WTC11 (cell line): ENCODE measurements at regions not wholly inside any gene's neighbourhood (a gene's known extent, or its start where the extent isn't known, plus 50 kb on each side); places are given as distances from the start of the nearest gene placed in this dataset.
"Not testable (repeated sequence)": the region's sequence is repeated elsewhere in the genome, so short reads cannot be mapped to it uniquely, and the experiment has no call there.

Experiments used
- ATAC-seq: fragments of 200-7000 bp; cut with Tn5 transposase; 2 replicates; pipeline ENCODE4 v1.10.0; 2021; ENCODE audit warnings: mild to moderate bottlenecking, moderate library complexity
- CTCF ChIA-PET: fragments of 300-600 bp; sonication (Branson Sonifier 250); formaldehyde crosslinking; loops from one replicate; lab custom pipeline; 2021; ENCODE audit warnings: antibody characterized with exemption; lab: Charles Lee
- POLR2A ChIA-PET: fragments of 350-600 bp; sonication (Branson Sonifier 250); formaldehyde crosslinking; loops from one replicate; lab custom pipeline; 2021; ENCODE audit warnings: antibody characterized with exemption; lab: Charles Lee
- DNase-seq: peaks from one replicate; pipeline ENCODE4 v3.0.0; 2021; ENCODE audit warnings: low spot score
- H3K27ac Mint-ChIP-seq: 2 replicates; pipeline ENCODE4 v1.8.0; 2021; ENCODE audit warnings: mixed read lengths
- H3K27me3 Mint-ChIP-seq: 2 replicates; pipeline ENCODE4 v1.8.0; 2021; ENCODE audit warnings: low read depth, mild to moderate bottlenecking, moderate library complexity, mixed read lengths
- H3K36me3 Mint-ChIP-seq: 2 replicates; pipeline ENCODE4 v1.8.0; 2021; ENCODE audit warnings: mixed read lengths
- H3K4me1 Mint-ChIP-seq: 2 replicates; pipeline ENCODE4 v1.8.0; 2022; ENCODE audit warnings: mixed read lengths
- H3K4me3 Mint-ChIP-seq: 2 replicates; pipeline ENCODE4 v1.8.0; 2021; ENCODE audit warnings: mild to moderate bottlenecking, moderate library complexity, mixed read lengths
- H3K9me3 Mint-ChIP-seq: 2 replicates; pipeline ENCODE4 v1.8.0; 2021; ENCODE audit warnings: mixed read lengths
- CREM ChIP-seq: sonication (generic); formaldehyde crosslinking; IDR thresholded peaks from 2 replicates; pipeline ENCODE4 v1.8.1; 2022; ENCODE audit warnings: mild to moderate bottlenecking, missing genetic modification reagents, moderate library complexity
- CTCF ChIP-seq: fragments of 200-600 bp; IDR thresholded peaks from 2 replicates; pipeline ENCODE4 v1.8.0; 2022; ENCODE audit warnings: antibody characterized with exemption
- FOXK1 ChIP-seq: sonication (generic); formaldehyde crosslinking; IDR thresholded peaks from 2 replicates; pipeline ENCODE4 v1.8.0; 2022; ENCODE audit warnings: mild to moderate bottlenecking, moderate library complexity, missing genetic modification reagents
- GRHL2 ChIP-seq: fragments of 250-450 bp; sonication (Bioruptor Pico); IDR thresholded peaks from 2 replicates; pipeline ENCODE4 v1.8.0; 2022; ENCODE audit warnings: mild to moderate bottlenecking, moderate library complexity; ENCODE audit not compliant: insufficient replicate concordance, severe bottlenecking
- GTF2I ChIP-seq: fragments of 250-450 bp; sonication (Bioruptor Pico); conservative IDR thresholded peaks from 2 replicates; pipeline ENCODE4 v1.4.0; 2021; ENCODE audit warnings: mild to moderate bottlenecking
- HMGXB4 ChIP-seq: sonication (generic); formaldehyde crosslinking; IDR thresholded peaks from 2 replicates; pipeline ENCODE4 v1.8.1; 2023; ENCODE audit warnings: mild to moderate bottlenecking, moderate library complexity, missing genetic modification reagents
- MYBL2 ChIP-seq: sonication (generic); formaldehyde crosslinking; IDR thresholded peaks from 2 replicates; pipeline ENCODE4 v1.8.1; 2023; ENCODE audit warnings: mild to moderate bottlenecking, moderate library complexity, missing genetic modification reagents
- PREB ChIP-seq: sonication (generic); formaldehyde crosslinking; IDR thresholded peaks from 2 replicates; pipeline ENCODE4 v1.8.1; 2022; ENCODE audit warnings: mild to moderate bottlenecking, missing genetic modification reagents, moderate library complexity, borderline replicate concordance
- SP1 ChIP-seq: sonication (generic); formaldehyde crosslinking; conservative IDR thresholded peaks from 2 replicates; pipeline ENCODE4 v1.8.1; 2022; ENCODE audit warnings: missing genetic modification reagents
- TEAD1 ChIP-seq: sonication (generic); formaldehyde crosslinking; IDR thresholded peaks from 2 replicates; pipeline ENCODE4 v1.8.0; 2022; ENCODE audit warnings: mild to moderate bottlenecking, missing genetic modification reagents
- USF1 ChIP-seq: sonication (generic); formaldehyde crosslinking; IDR thresholded peaks from 2 replicates; pipeline ENCODE4 v1.8.0; 2022; ENCODE audit warnings: mild to moderate bottlenecking, missing genetic modification reagents
- ZNF317 ChIP-seq: sonication (generic); formaldehyde crosslinking; IDR thresholded peaks from 2 replicates; pipeline ENCODE4 v1.8.1; 2023; ENCODE audit warnings: low read depth, mild to moderate bottlenecking, moderate library complexity, missing genetic modification reagents, borderline replicate concordance
- ZNF416 ChIP-seq: fragments of 250-450 bp; sonication (Bioruptor Pico); IDR thresholded peaks from 2 replicates; pipeline ENCODE4 v1.9.0; 2021; ENCODE audit warnings: mild to moderate bottlenecking, inconsistent platforms
- ZNF423 ChIP-seq: fragments of 250-450 bp; sonication (Bioruptor Pico); IDR thresholded peaks from 2 replicates; pipeline ENCODE4 v2.1.2; 2022; ENCODE audit warnings: mild to moderate bottlenecking, moderate library complexity
- ZNF512 ChIP-seq: sonication (generic); formaldehyde crosslinking; IDR thresholded peaks from 2 replicates; pipeline ENCODE4 v1.8.1; 2022; ENCODE audit warnings: missing genetic modification reagents, borderline replicate concordance
- ZNF671 ChIP-seq: fragments of 250-450 bp; sonication (Bioruptor Pico); IDR thresholded peaks from 2 replicates; pipeline ENCODE4 v1.8.0; 2021; ENCODE audit warnings: mild to moderate bottlenecking

GRCh38 chr22:47406896-47407295, 644.4 kb downstream of the TBC1D22A start (continued):
- TF ChIP-seq PREB (CRISPR knock-in tag) (no peak), CREM (CRISPR knock-in tag) (no peak), GRHL2 (CRISPR knock-in tag) (no peak), MYBL2 (no peak), ZNF671 (CRISPR knock-in tag) (no peak), USF1 (CRISPR knock-in tag) (no peak), GTF2I (no peak), ZNF416 (CRISPR knock-in tag) (no peak), SP1 (CRISPR knock-in tag) (no peak), TEAD1 (CRISPR knock-in tag) (no peak)

- no peak for ATAC-seq
- H3K27ac Mint-ChIP-seq = no peak overlapping the region
- no peak overlapping the region for H3K4me3 Mint-ChIP-seq
- no peak for DNase-seq
- no peaks in the 10 kb centered on the region; the same call in 1 of the 2 replicates for H3K27me3 Mint-ChIP-seq
- POLR2A ChIA-PET = no interaction called here
- CTCF ChIA-PET = no interaction called here
- 0 out of 2 replicates have a peak, but pooled peaks cover 7% of the 10 kb centered on the region for H3K36me3 Mint-ChIP-seq
- H3K9me3 Mint-ChIP-seq = peaks cover 11% of the 10 kb centered on the region; the same call in 1 of the 2 replicates
- H3K4me1 Mint-ChIP-seq = peaks cover 14% of the 10 kb centered on the region
- TF ChIP-seq ZNF512 (CRISPR knock-in tag) (no peak), HMGXB4 (no peak), ZNF423 (no peak), FOXK1 (CRISPR knock-in tag) (no peak), CTCF (no peak), ZNF317 (CRISPR knock-in tag) (no peak)
These were observed 643.9 kb downstream of the TBC1D22A start for GRCh38 chr22:47406180-47406834.

- H3K9me3 Mint-ChIP-seq, POLR2A ChIA-PET, H3K4me3 Mint-ChIP-seq, ATAC-seq, H3K27ac Mint-ChIP-seq, CTCF ChIA-PET, H3K27me3 Mint-ChIP-seq, H3K36me3 Mint-ChIP-seq, DNase-seq: not testable (repeated sequence)
- peaks cover 14% of the 10 kb centered on the region for H3K4me1 Mint-ChIP-seq
These were observed 642.8 kb downstream of the TBC1D22A start for GRCh38 chr22:47405222-47405621.
